Ovary (tissue), 3 donors: ENCODE measurements at regions not wholly inside any gene's neighbourhood (a gene's known extent, or its start where the extent isn't known, plus 50 kb on each side); places are given as distances from the start of the nearest gene placed in this dataset.

ENCODE experiments used
- EP300 ChIP-seq: sonication (generic); formaldehyde crosslinking; IDR thresholded peaks from one replicate; pipeline ENCODE4 v1.6.1; 2017; ENCODE audit warnings: antibody characterized with exemption
- POLR2A ChIP-seq: fragments of 450-650 bp; IDR thresholded peaks from one replicate; pipeline ENCODE4 v1.6.1; 2017; ENCODE audit warnings: antibody characterized with exemption, mild to moderate bottlenecking, moderate library complexity
- TF ChIP-seq, protein P1 (sequence below), 3 donors: fragments of 450-650 bp in 2 of 3; fragments of 200-600 bp in 1 of 3; IDR thresholded peaks; one replicate each; pipeline versions ENCODE4 v1.5.1 to v1.8.0; 2016 to 2022; ENCODE audit warnings: antibody characterized with exemption in 3 of 3, mild to moderate bottlenecking in 1 of 3
- donor health status: DM: no; HTN: no; CAD: no.

DNA sequence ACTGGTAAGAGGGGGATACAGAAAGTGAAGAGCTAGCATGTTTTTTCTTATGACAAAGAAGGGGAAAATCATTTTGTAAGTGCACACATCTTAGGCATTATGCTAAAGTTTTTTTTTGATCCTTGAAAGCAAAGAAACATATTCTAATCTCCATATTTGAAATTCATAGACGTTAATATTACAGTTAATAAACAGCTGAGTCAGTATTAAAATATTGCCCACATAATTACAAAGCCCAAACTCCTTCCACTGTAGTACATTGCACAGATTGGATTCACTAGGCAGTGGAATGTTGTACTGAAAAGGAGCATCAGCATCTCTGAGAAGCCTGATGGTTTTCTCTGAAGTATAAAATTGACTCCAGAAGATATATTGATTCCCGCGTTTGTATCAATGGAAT is 122.6 kb downstream of the ISOC1 start:
- TF ChIP-seq, protein P1, sequence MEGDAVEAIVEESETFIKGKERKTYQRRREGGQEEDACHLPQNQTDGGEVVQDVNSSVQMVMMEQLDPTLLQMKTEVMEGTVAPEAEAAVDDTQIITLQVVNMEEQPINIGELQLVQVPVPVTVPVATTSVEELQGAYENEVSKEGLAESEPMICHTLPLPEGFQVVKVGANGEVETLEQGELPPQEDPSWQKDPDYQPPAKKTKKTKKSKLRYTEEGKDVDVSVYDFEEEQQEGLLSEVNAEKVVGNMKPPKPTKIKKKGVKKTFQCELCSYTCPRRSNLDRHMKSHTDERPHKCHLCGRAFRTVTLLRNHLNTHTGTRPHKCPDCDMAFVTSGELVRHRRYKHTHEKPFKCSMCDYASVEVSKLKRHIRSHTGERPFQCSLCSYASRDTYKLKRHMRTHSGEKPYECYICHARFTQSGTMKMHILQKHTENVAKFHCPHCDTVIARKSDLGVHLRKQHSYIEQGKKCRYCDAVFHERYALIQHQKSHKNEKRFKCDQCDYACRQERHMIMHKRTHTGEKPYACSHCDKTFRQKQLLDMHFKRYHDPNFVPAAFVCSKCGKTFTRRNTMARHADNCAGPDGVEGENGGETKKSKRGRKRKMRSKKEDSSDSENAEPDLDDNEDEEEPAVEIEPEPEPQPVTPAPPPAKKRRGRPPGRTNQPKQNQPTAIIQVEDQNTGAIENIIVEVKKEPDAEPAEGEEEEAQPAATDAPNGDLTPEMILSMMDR (IDR thresholded peaks at IDR 0.05) = no peak
- TF ChIP-seq POLR2A (no peak), EP300 (no peak)
